D721Med (cell line): ENCODE measurements at regions not wholly inside any gene's neighbourhood (a gene's known extent, or its start where the extent isn't known, plus 50 kb on each side); places are given as distances from the start of the nearest gene placed in this dataset.

Experiments used
- DNase-seq: peaks from one replicate; pipeline ENCODE4 v3.0.0; 2011; ENCODE audit warnings: low spot score; ENCODE audit not compliant: insufficient read length
- FAIRE-seq: peaks from 2 replicates; lab custom pipeline; 2011; peaks lifted over from hg19 to GRCh38; lab: Jason Lieb, UNC
- CTCF ChIP-seq: IDR thresholded peaks from 2 replicates; pipeline ENCODE4 v1.5.1; 2012; ENCODE audit warnings: mild to moderate bottlenecking, control low read depth; ENCODE audit not compliant: insufficient read depth; ENCODE audit errors: missing control alignments

GRCh38 chr13:71137101-71137500 lies 729.9 kb downstream of the DACH1 start:
- no peak for FAIRE-seq
- no peak for DNase-seq
- no peak for TF ChIP-seq CTCF

GRCh38 chr13:71124230-71124629 lies 742.8 kb downstream of the DACH1 start:
- TF ChIP-seq CTCF = no peak
- DNase-seq = no peak
- no peak for FAIRE-seq

DNA sequence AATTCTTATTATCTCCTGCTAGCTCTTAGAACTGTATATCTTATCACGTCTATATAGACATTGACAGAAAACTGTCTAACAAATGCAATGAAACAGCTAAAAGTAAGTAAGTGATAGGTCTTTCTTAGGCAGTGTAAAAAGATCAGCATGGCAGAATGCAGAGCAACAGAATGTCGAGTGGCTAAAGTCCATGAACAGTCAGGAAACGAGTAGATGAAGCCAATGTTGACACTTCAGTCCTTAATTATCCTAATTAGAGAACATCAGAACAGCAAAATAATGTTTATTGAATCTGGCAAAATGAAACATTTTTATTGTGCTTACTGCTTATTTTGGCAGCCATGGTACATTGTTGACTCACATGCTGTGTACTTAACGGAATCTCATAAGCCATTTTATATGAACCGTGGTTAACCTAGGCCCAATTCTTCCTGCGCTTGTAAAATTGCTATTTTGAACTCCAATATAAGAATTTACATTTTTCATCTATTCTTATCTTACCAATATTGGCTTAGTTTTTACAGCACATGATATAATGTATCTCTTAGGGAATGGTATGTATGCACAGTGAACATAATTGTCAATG lies 748.1 kb downstream of the DACH1 start:
- no peak for DNase-seq
- TF ChIP-seq CTCF = no peak
- peak; percentile 6 for FAIRE-seq

GRCh38 chr13:71117920-71118319 lies 749.1 kb downstream of the DACH1 start:
- no peak for FAIRE-seq
- no peak for DNase-seq
- no peak for TF ChIP-seq CTCF

DNA sequence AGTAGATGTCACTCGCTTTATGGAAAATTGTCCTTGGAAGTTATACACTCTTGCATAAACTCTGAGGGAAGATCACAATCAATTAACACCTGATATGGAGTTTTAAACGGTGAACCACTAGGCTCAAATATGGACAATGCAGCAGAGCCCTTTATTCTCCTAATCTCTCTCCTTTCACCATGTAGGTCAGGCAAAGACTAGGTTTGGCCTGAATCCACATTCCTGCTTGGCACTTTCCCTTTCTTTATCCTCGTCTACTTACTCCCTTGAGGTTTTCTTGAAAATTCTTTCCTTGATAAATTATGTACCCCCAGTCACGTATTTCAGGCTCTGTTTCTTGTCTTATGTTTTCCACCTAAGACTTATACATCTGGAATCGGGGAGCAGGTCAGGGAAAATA lies 751.7 kb downstream of the DACH1 start:
- DNase-seq (no peak), FAIRE-seq (no peak)
- TF ChIP-seq CTCF = no peak

DNA sequence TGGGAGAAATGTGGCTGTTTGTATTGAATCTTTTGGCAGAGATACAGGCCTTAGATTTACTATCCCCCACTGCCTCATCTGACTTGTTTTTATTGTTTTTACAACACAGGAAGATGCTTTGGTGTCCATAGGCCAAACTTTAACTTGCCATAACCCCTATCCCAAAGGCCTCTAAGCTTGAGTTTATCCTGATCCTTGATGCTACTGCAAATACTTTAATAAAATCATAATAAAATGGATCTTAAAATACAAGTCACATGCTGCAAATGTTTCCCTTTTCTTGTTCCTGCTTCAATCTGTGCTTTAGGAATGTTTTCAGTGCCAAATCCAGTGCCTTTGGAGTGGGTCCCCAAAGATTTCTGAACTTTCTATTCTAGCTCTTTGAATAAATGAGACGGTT lies 770.6 kb downstream of the DACH1 start:
- DNase-seq = no peak
- TF ChIP-seq CTCF = no peak
- FAIRE-seq = no peak

- FAIRE-seq (peak; percentile 77), DNase-seq (no peak)
- TF ChIP-seq CTCF = no peak
Observed at GRCh38 chr13:71090990-71091389, 776.0 kb downstream of the DACH1 start.
